ENCODE measurements at regions not wholly inside any gene's neighbourhood (a gene's known extent, or its start where the extent isn't known, plus 50 kb on each side); places are given as distances from the start of the nearest gene placed in this dataset.

DNA sequence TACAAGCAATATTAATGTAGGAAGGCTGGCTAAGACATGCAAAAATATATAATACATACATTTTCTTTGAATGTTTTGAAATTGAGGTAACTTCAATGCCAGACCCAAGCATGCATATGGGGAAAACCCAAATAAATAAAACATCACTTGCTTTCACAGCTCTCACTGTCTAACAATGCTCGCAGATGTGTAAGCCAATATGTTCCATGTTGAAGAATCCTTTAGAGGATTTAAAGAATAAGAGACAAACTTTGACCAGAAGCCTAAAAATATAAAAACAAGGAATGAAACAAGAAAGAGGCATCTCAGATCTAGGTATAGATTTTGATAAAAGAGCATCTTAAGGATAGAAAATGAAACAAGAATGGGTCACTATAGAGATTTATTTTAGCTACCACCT, 354.2 kb downstream of the CDH10 start:
- Histone ChIP-seq H3K9ac (ENCODE audit: low read length) (no peak overlapping the region), H3K4me3 (ENCODE audit: low read depth, low read length) (no peak overlapping the region), H3K27ac (ENCODE audit: low read depth, low read length) (no peak overlapping the region), H3K9me3 (ENCODE audit: control insufficient read depth, insufficient read depth, low read depth, low read length) (no peaks in the 10 kb centered on the region), H3K36me3 (ENCODE audit: control insufficient read depth, insufficient read depth, low read length) (no peaks in the 10 kb centered on the region), H3K27me3 (ENCODE audit: control insufficient read depth, insufficient read depth, low read length) (no peaks in the 10 kb centered on the region), H3K4me1 (ENCODE audit: control insufficient read depth, insufficient read depth, low read length) (no peaks in the 10 kb centered on the region)

DNA sequence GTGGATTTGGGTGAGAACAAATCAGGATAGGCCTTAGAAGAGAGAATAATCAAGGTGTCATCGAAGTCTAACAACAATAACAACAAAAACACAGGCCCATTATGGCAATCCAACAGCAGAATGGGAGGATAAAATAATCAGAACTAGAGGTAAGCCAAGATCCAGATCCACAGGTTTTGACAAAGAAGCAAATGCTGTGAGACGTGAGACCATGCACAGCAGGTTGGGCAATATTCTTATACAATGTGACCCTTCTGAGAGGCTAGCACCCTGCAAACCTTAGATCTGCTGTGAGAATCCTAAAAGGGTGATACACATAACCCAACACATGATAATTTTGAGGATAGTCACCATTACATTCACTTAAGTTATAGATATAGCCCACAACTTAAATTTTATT, 352.9 kb downstream of the CDH10 start:
- no peak overlapping the region for H3K27ac ChIP-seq (ENCODE audit: low read depth, low read length)
- H3K4me3 ChIP-seq (ENCODE audit: low read depth, low read length), result no peak overlapping the region
- no peaks in the 10 kb centered on the region for H3K9me3 ChIP-seq (ENCODE audit: control insufficient read depth, insufficient read depth, low read depth, low read length)
- H3K9ac ChIP-seq (ENCODE audit: low read length), result no peak overlapping the region
- H3K4me1 ChIP-seq (ENCODE audit: control insufficient read depth, insufficient read depth, low read length), result no peaks in the 10 kb centered on the region
- no peaks in the 10 kb centered on the region for H3K36me3 ChIP-seq (ENCODE audit: control insufficient read depth, insufficient read depth, low read length)
- no peaks in the 10 kb centered on the region for H3K27me3 ChIP-seq (ENCODE audit: control insufficient read depth, insufficient read depth, low read length)

DNA sequence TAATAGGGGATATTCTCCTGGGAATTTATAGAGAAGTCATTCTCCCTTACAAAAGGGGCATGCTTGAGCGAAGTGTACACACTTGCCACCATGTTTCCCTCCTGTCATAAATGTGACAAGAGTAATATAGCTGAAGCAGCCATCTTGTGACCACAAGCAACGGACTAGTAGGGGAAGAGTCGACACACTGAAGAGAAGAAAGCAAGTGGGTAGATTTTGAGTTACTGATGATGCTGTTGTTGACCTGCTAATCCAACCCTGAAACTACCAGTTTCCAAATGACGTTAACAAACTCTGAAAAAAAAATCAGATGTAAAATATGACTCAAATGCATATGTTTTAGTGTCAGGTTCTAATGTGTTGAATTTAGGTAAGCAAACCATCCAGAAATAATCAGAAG, 350.4 kb downstream of the CDH10 start:
- no peaks in the 10 kb centered on the region for H3K4me1 ChIP-seq (ENCODE audit: control insufficient read depth, insufficient read depth, low read length)

DNA sequence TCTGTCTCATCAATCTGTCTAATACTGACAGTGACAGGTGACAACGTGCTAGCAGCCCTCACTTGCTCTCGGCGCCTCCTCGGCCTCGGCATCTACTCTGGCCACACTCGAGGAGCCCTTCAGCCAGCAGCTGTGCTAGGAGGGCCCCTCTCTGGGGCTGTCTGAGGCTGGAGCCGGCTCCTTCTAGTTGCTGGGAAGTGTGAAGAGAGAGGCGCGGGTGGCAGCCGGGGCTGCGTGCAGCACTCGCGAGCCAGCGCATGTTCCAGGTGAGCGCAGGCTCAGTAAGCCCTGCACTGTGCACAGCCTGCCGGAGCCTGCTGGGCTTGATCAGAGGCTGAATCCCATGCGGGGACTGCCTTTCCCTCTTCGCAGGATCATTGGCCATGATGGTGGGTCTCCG, 330.7 kb downstream of the CDH10 start:
- H3K9ac ChIP-seq (ENCODE audit: low read length), result no peak overlapping the region
- H3K36me3 ChIP-seq (ENCODE audit: control insufficient read depth, insufficient read depth, low read length), result no peaks in the 10 kb centered on the region
- H3K4me1 ChIP-seq (ENCODE audit: control insufficient read depth, insufficient read depth, low read length), result no peaks in the 10 kb centered on the region
- H3K27ac ChIP-seq (ENCODE audit: low read depth, low read length), result no peak overlapping the region
- no peak overlapping the region for H3K4me3 ChIP-seq (ENCODE audit: low read depth, low read length)
- H3K9me3 ChIP-seq (ENCODE audit: control insufficient read depth, insufficient read depth, low read depth, low read length), result 0 out of 2 replicates have a peak, but pooled peaks cover 13% of the 10 kb centered on the region
- H3K27me3 ChIP-seq (ENCODE audit: control insufficient read depth, insufficient read depth, low read length), result no peaks in the 10 kb centered on the region

More for the DNA sequence above, 350.4 kb downstream of the CDH10 start:
- no peak overlapping the region for H3K27ac ChIP-seq (ENCODE audit: low read depth, low read length)
- H3K9me3 ChIP-seq (ENCODE audit: control insufficient read depth, insufficient read depth, low read depth, low read length), result no peaks in the 10 kb centered on the region
- H3K36me3 ChIP-seq (ENCODE audit: control insufficient read depth, insufficient read depth, low read length), result no peaks in the 10 kb centered on the region
- H3K4me3 ChIP-seq (ENCODE audit: low read depth, low read length), result no peak overlapping the region
- no peaks in the 10 kb centered on the region for H3K27me3 ChIP-seq (ENCODE audit: control insufficient read depth, insufficient read depth, low read length)
- no peak overlapping the region for H3K9ac ChIP-seq (ENCODE audit: low read length)

DNA sequence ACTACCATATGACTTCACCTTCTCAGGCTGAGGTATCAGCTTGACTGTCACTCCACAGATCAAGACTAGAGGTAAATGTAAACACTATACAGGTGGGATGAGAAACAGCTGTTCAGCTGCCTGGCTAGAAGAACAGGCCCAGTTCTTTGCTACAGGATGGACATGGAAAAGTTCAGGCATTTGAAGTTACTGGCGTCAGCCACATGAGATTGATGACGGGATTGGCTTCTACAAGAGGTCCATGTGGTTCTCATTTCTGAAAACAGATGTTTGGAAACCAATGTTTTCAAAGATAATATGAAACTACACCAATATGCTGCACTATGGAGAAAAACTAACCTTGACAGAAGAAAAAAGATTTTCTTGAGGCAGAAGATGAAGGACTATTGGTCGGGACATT, 324.1 kb downstream of the CDH10 start:
- Histone ChIP-seq H3K4me1 (ENCODE audit: control insufficient read depth, insufficient read depth, low read length) (no peaks in the 10 kb centered on the region), H3K36me3 (ENCODE audit: control insufficient read depth, insufficient read depth, low read length) (no peaks in the 10 kb centered on the region), H3K9me3 (ENCODE audit: control insufficient read depth, insufficient read depth, low read depth, low read length) (no peaks in the 10 kb centered on the region), H3K9ac (ENCODE audit: low read length) (no peak overlapping the region), H3K27ac (ENCODE audit: low read depth, low read length) (no peak overlapping the region), H3K27me3 (ENCODE audit: control insufficient read depth, insufficient read depth, low read length) (no peaks in the 10 kb centered on the region), H3K4me3 (ENCODE audit: low read depth, low read length) (no peak overlapping the region)

DNA sequence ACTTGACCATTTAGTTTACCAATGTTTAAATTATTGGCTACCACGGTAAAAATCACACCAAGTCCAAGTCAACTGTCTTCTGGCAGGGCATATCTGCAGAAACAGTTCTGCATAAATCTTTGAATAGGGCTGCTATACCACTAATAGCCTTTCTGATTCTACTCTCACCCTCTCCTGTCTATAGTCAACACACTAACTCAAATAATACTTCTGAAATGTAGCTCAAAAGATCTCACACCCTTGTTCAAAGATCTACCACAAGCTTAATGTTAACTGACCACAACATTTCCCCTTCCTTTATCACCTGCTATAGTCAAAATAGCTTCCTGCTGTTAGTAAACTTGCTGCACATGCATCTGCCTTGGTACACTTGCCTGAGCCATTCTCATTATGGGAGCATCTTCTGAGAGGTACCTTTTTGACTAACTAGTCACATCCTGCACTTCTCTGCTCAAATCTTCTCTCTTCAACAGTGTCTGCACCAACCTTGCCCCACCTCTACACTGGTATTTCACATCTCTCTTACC, 319.4 kb downstream of the CDH10 start:
- no peaks in the 10 kb centered on the region for H3K4me1 ChIP-seq (ENCODE audit: control insufficient read depth, insufficient read depth, low read length)
- no peak overlapping the region for H3K27ac ChIP-seq (ENCODE audit: low read depth, low read length)
- H3K36me3 ChIP-seq (ENCODE audit: control insufficient read depth, insufficient read depth, low read length), result no peaks in the 10 kb centered on the region
- H3K4me3 ChIP-seq (ENCODE audit: low read depth, low read length), result no peak overlapping the region
- no peak overlapping the region for H3K9ac ChIP-seq (ENCODE audit: low read length)
- no peaks in the 10 kb centered on the region for H3K9me3 ChIP-seq (ENCODE audit: control insufficient read depth, insufficient read depth, low read depth, low read length)
- no peaks in the 10 kb centered on the region for H3K27me3 ChIP-seq (ENCODE audit: control insufficient read depth, insufficient read depth, low read length)

DNA sequence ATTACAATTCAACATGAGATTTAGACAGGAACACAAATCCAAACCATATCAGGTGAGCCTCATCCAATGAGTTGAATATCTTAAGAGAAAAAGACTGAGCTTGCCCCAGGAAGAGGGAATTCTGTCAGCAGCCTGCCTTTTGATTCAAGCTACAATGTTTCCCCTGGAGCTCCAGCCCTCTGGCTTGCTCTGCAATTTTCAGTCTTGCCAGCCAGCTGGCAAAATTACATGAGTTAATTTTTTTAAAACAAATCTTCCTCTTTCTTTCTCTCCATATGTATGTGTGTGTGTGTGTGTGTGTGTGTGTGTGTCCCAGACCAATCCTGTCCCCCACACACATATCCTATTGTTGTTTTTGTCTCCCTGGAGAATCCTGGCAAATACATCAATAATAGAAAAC, 313.2 kb downstream of the CDH10 start:
- Histone ChIP-seq H3K27me3 (ENCODE audit: control insufficient read depth, insufficient read depth, low read length) (no peaks in the 10 kb centered on the region), H3K9ac (ENCODE audit: low read length) (no peak overlapping the region), H3K36me3 (ENCODE audit: control insufficient read depth, insufficient read depth, low read length) (no peaks in the 10 kb centered on the region), H3K27ac (ENCODE audit: low read depth, low read length) (no peak overlapping the region), H3K9me3 (ENCODE audit: control insufficient read depth, insufficient read depth, low read depth, low read length) (no peaks in the 10 kb centered on the region), H3K4me3 (ENCODE audit: low read depth, low read length) (no peak overlapping the region), H3K4me1 (ENCODE audit: control insufficient read depth, insufficient read depth, low read length) (no peaks in the 10 kb centered on the region)

DNA sequence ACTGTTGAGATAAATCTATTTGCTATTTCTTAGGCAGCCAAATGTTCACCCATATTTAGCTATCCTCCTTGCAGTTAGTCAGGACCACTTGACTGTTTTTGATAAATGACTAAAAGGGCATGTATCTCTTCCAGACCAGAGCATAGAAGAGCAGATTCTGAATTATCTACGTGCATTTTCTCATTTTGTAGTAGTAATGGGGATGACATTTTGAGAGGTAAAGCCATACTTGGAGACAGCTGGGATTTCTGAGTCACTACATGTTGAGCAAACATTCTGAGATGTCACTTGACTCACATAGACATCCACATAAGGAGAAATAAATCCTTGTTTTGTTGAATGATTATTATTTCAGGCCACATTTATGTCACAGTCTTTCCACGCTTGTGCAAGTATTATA, 297.6 kb downstream of the CDH10 start:
- H3K4me3 ChIP-seq (ENCODE audit: low read depth, low read length), result no peak overlapping the region
- H3K4me1 ChIP-seq (ENCODE audit: control insufficient read depth, insufficient read depth, low read length), result no peaks in the 10 kb centered on the region
- no peaks in the 10 kb centered on the region for H3K36me3 ChIP-seq (ENCODE audit: control insufficient read depth, insufficient read depth, low read length)
- no peak overlapping the region for H3K9ac ChIP-seq (ENCODE audit: low read length)
- no peaks in the 10 kb centered on the region for H3K27me3 ChIP-seq (ENCODE audit: control insufficient read depth, insufficient read depth, low read length)
- H3K27ac ChIP-seq (ENCODE audit: low read depth, low read length), result no peak overlapping the region
- H3K9me3 ChIP-seq (ENCODE audit: control insufficient read depth, insufficient read depth, low read depth, low read length), result no peaks in the 10 kb centered on the region

DNA sequence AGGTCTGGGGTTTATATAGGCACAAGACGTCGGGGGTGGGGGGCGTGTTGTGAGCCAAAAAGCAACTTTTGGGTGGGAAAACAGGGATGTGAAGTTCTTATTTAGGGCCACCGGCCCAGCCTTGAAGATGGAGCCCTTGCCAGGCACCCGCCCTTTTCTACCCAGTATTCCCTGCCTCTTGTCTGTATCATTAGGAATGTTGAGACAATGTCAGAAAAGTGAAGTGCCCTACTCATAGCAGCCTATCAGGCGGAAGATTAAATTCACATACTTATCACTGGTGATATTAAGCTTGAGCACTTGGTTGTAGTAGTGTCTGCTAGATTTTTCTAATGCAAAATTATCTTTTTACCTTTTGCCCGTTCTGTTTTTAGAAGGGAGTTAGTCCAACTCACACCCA, 293.5 kb downstream of the CDH10 start:
- Histone ChIP-seq H3K9me3 (ENCODE audit: control insufficient read depth, insufficient read depth, low read depth, low read length) (no peaks in the 10 kb centered on the region), H3K9ac (ENCODE audit: low read length) (no peak overlapping the region), H3K4me3 (ENCODE audit: low read depth, low read length) (no peak overlapping the region), H3K36me3 (ENCODE audit: control insufficient read depth, insufficient read depth, low read length) (no peaks in the 10 kb centered on the region), H3K4me1 (ENCODE audit: control insufficient read depth, insufficient read depth, low read length) (no peaks in the 10 kb centered on the region), H3K27me3 (ENCODE audit: control insufficient read depth, insufficient read depth, low read length) (no peaks in the 10 kb centered on the region), H3K27ac (ENCODE audit: low read depth, low read length) (no peak overlapping the region)

DNA sequence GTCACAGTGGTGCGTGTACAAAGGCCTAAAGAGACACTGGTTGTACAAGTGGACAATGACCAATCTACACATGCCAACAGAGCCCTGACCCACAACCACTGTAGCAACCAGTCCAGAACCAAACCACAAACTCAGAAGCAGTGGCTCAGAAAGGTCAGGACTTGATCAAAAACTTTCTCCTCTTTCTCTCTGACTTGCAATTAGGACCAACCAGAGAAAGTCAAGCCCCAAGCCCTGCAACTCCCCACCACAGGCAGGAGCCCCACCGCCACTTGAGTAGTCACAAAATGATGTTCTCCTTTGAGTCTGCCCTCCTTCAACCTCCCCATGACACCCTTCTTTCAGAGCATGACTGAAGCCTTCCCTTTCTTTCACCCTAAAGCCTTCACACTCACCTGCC, 291.8 kb downstream of the CDH10 start:
- Histone ChIP-seq H3K4me1 (ENCODE audit: control insufficient read depth, insufficient read depth, low read length) (no peaks in the 10 kb centered on the region), H3K9me3 (ENCODE audit: control insufficient read depth, insufficient read depth, low read depth, low read length) (no peaks in the 10 kb centered on the region), H3K9ac (ENCODE audit: low read length) (no peak overlapping the region), H3K27ac (ENCODE audit: low read depth, low read length) (no peak overlapping the region), H3K27me3 (ENCODE audit: control insufficient read depth, insufficient read depth, low read length) (no peaks in the 10 kb centered on the region), H3K4me3 (ENCODE audit: low read depth, low read length) (no peak overlapping the region), H3K36me3 (ENCODE audit: control insufficient read depth, insufficient read depth, low read length) (no peaks in the 10 kb centered on the region)

DNA sequence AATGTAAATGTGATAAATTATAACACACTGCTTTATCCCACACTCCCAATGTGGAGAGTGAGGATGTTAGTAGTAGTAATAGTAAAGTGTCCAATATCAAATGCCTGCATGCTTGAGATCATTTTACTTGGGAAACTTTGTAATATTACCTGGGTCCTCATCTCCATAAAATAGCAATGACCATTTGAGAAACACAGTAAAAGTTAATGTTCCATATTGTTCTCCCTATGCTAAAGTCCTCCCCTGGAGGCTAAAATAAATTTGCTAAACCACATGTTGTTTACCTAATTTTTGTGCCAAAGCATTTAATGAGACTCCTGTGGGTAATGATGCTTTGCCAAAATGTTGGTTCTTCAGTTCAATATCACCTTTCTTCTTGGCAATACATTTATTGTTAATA, 291.2 kb downstream of the CDH10 start:
- Histone ChIP-seq H3K9ac (ENCODE audit: low read length) (no peak overlapping the region), H3K27ac (ENCODE audit: low read depth, low read length) (no peak overlapping the region), H3K27me3 (ENCODE audit: control insufficient read depth, insufficient read depth, low read length) (no peaks in the 10 kb centered on the region), H3K36me3 (ENCODE audit: control insufficient read depth, insufficient read depth, low read length) (no peaks in the 10 kb centered on the region), H3K9me3 (ENCODE audit: control insufficient read depth, insufficient read depth, low read depth, low read length) (no peaks in the 10 kb centered on the region), H3K4me3 (ENCODE audit: low read depth, low read length) (no peak overlapping the region), H3K4me1 (ENCODE audit: control insufficient read depth, insufficient read depth, low read length) (no peaks in the 10 kb centered on the region)
